TTC549 (cell line): ENCODE measurements at regions not wholly inside any gene's neighbourhood (a gene's known extent, or its start where the extent isn't known, plus 50 kb on each side); places are given as distances from the start of the nearest gene placed in this dataset.

ENCODE experiments used
- FAIRE-seq: peaks from 2 replicates; lab custom pipeline; 2012; peaks lifted over from hg19 to GRCh38; lab: Jason Lieb, UNC

GRCh38 chr16:87235810-87236515 lies 81.2 kb downstream of the C16orf95 start:
- no peak for FAIRE-seq

DNA sequence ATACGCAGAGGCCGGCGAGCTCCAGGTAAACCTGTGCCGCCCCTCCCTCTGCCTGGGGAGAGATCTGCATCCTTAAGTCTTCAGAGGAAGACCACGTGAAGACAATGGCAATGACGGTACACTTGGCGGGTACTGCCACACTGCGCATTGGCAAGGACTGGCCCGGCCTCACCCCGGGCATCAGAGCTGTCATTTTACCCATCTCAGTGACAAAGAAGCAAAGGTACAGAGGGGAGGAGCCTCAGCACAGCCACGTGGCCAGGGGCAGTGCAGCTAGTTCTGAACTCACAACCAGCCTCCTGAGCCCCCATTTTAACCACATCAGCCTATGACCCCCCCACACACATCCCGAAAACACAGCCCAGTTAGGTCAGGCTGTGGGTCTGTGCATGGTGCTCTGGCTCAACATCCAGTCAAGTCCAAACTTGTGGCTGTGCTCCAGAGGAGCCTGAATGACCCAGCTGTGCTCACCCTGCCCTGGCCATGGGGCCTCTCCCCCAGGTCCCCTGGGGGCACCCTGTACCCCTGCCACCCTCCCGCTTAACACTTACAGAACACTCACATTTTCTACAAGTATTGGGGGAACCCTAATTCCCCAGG lies 80.6 kb downstream of the C16orf95 start:
- no peak for FAIRE-seq

DNA sequence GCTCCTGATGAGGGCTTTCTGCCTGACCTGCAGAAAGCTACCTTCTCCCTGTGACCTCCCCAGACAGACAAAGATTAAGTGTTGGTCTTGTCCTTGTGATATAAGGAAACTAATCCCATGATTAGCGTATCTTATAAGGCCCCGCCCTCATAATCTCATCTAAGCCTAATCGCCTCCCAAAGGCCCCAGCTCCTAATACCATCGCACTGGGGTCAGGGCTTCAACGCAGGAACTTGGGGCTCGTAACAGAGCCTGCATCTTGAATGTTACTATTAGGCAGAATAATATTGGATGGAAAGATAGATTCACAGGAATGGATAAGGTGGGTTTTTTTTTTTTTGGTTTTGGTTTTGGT lies 78.9 kb downstream of the C16orf95 start:
- FAIRE-seq: no peak

GRCh38 chr16:87239545-87239944 lies 77.6 kb downstream of the C16orf95 start:
- FAIRE-seq: no peak

DNA sequence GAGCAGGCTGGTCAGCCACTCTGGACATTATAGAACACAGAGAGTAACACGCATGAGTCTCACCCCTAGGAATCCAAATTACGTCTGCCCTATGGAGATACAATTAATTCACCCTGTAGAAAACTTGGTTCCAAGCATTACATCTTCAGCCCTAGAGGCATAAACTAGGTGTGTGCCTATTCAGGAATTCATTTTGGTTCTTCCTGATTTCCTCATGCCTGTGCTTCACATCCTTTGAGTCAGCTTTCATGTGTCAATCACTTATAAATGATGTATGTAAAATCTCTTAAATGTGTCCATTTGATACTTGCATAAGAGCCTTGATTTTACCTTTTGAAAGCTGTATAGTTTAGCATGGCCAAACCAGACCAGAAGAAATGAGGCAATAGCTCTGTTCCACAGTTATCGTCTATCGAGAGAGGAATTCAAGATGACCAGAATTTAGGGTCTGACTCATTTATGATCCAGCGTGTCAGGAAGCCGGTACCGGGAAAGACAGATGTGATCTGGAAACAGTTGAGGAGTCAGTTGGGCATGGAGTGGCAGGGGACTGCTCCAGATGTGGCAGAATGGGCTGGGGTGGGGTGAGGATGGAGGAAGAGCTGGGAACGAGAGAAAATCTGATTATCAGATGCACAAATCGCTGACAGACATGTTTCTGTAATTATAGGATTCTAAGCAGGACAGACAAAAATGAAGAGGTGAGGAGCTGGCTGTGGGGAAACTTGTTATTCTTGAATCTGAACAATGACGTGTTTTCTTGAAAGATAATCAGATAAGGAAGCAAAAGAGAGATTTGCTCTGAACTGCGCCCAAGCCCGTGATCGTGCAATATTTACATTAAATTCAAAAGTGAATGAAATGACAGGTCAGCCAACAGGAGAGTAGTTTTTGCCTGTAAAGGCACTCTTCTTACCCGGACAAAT lies 76.7 kb downstream of the C16orf95 start:
- FAIRE-seq: no peak

DNA sequence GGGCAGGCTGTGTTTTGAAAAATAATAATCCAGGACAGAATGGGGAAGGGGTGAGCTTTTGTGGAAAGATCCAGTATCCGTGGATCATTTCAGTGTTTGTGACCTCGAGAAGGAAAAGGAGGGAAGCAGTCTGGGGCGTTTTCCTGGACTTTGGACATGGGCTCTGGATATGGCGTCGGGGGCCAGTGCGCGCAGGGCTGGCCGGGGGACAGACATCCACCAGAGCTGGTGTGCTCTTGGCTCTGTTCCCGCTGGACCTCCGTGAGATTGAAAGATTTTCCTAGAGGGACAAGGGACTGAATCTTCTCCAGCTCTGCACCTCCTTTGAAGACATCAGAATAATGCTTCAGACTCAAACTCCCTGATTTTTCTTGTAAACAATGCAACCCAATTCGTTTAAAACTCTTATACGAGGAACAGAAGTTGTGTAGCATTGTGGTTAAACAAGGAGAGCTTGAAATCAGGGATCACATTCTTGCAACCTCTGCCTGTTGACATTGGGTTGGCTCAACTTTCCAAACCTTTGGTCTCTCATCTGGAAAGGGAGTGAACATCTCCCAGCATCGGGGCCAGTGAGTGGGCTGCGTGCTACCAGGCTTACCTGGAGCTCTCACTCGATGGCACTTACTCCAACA lies 75.9 kb downstream of the C16orf95 start:
- no peak for FAIRE-seq

- no peak for FAIRE-seq
Measured at GRCh38 chr16:87243478-87243877, 73.7 kb downstream of the C16orf95 start.

GRCh38 chr16:87244636-87245197 lies 72.5 kb downstream of the C16orf95 start:
- FAIRE-seq: no peak

DNA sequence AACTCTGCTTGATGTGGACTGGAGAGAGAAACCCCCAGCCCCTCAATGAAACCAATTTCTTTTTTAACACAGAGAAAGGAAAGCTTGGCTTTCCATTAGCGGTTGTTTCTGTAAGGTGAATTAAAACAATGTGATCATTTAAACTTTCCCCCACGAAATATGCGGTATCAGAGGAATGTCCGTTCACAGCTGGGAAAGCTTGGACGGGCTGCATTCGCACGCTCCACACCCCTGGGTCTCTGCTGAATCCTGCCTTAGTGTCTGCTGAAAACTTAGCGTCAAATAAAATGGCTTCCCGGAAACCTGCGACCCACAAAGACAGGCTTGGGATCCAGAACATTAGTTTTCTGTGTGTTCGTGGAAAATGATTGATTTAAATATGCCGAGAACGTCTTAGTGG lies 71.7 kb downstream of the C16orf95 start:
- FAIRE-seq: no peak

DNA sequence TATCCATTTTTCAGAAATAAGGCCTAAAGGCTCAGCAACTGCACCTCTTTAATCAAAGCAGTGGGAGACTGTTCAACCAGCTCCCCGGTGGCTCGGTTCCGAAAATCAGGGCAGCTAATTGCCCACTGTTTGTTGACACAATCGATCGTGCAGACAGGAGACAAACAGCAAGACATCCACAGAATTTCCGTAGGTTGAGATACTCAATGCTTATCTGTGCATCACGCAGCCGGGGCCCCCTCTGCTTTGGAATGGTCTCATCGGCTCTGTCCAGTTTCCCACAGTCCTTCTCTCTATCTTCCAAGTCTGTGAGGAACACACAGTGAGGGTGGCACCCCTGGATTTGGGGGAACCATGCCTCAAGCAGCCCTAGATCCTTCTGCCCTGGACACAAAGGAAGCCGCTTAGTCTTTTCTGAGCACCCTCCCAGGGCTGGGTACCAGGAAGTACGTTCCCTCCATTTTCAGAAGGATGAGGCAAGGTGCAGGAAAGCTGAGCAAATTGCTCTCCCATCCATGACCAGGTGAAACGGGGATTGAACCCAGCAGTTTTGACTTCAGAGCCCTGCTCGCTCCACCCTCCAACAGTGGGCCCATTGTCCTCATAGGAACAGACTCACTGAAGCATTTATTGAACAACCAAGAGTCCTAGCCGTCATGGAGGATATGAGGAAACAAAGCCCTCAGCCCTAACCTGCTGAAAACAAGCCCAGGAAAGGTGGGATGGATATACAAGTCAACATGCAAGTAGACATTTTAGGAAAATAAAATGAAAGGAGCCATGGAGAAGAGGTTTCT lies 70.7 kb downstream of the C16orf95 start:
- no peak for FAIRE-seq

DNA sequence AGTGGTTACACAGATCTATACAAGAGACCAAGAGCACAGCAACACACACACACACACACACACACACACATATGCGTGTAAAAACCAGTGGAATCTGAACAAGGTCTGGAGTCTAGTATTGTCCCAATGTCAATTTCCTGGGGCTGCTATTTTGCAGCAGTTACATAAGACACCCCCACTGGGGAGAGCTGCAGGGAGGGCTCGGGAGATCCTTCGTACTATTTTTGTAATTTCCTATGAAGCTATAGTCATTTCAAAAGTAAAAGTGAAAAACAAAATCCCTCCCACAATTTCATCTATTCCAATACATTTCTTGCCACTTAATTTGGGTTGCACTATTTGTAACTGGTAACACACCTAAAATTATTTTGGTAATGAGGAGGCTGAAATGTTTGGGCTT lies 68.5 kb downstream of the C16orf95 start:
- no peak for FAIRE-seq

GRCh38 chr16:87249425-87249824 lies 67.8 kb downstream of the C16orf95 start:
- no peak for FAIRE-seq

GRCh38 chr16:87250431-87250960 lies 66.7 kb downstream of the C16orf95 start:
- FAIRE-seq: no peak

DNA sequence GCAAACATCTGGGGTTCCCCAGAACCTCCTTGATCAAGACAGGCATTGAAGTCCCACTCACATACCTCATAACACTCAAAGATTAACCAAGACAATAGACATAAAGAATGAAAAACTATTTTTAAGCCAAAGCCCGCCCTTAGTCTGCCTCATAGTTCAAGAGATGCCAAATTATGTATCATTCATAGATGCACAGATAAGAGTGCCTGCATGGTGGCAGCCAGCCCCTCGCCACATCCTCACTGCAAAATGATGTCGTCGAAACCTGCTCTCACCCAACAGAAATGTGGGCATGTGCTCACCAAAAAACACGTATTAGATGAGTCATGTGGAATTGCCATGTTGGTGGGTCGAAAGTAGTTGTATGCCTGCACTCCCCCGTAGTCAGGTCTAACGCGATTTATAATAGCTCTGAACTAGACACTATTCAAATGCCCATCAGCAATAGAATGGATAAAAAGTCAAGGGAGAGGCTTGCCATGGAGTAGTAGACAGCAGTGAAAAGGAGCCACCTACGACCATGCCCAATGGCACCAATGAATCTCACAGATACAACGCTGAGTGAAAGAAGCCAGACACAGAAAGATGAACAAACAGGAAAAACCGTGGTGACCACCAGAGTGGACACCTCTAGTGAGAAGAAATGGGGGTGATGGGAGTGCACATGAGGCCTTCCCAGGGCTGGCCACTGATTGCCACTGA lies 64.8 kb downstream of the C16orf95 start:
- FAIRE-seq: no peak
